GM04503 (cell line): ENCODE measurements at regions not wholly inside any gene's neighbourhood (a gene's known extent, or its start where the extent isn't known, plus 50 kb on each side); places are given as distances from the start of the nearest gene placed in this dataset.

Source experiments
- DNase-seq: peaks from one replicate; pipeline ENCODE4 v3.0.0-alpha.2; 2012; ENCODE audit warnings: low read depth

DNA sequence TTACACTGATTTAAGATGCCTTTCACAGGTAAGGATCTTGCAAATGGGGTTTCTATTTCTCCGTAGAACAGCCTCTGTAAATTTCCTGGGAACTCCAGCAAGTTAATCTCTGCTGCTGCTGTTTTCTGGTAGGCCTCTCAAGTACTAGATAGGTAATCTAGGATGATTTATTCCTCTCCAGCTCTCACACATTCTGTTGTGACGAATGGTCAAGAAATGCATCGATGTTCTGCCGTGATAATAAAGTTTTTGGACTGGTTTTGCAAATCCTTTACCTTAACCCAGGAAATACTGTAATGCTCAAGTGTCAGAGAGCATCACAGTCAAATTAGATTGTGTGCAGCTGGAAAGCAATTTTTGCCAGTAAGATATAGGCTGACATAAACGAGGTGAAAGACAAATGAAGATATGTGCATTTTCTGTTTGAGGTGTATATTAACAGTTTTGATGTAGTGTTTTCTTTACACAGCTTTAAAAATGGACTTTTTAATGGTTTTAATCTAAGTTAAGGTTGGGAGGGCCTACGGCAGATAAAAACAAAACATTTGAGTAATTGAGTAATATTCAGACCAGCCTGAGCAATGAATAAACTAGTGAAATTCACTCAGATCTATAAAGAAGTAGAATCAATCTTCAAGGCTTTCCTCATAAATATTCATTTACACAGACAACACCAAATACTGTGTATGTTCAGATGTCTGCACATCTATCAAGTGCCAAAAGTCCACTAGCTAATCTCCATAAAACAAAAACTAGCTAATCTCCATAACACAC lies 300.6 kb upstream of the EDIL3 start:
- no peak for DNase-seq

DNA sequence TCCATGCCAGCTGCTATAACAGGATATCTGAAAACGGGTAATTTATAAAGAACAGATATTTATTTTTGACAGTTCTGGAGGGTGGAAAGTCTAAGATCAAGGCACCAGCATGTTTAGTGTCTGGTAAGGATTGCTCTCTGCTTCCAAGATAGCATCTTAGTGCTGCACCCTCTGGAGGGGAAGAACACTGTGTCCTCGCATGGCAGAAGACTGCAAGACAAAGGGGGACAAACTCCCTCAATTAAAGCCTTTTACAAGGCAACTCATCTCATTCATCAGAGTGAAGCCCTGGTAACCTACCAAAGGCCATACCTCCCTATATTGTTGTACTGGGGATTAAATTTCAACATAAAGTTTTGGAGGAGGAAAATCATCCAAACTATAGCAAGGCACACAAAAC lies 298.9 kb upstream of the EDIL3 start:
- DNase-seq = no peak

DNA sequence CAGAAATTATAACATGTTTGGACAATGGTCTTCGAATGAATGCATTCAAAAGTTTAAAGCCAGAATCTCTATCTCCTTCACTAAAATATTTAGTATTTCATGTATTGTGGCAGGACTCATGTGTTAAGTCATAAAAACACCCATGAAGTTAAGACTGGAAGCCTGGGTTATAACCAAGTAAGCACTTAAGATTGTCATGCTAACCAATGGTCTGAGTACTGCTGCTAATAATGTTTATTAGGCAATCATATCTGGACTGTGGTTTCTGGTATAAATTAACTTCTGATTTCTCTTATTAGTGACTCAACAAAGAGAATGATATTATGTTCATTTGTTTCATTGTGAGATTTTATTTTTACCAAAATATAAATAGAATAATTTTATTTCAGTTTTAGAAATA lies 297.9 kb upstream of the EDIL3 start:
- no peak for DNase-seq

DNA sequence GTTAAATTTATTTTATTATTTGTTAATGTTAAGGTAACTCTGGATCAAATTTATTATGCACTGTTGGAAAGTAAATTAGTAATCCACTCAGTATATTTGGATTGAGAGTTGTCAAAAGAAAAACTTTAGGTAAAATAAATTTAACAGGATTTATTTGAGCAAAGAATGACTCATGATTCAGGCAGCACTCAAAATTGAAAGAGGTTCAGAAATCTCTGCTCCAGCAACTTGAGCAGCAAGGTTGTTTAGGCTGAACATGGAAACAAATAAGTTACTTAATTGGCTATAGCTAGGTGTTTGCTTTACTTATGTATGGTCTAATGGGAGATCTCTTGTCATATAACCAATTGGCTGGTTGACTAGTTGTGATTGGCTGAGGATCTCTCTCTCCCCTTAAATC lies 296.2 kb upstream of the EDIL3 start:
- no peak for DNase-seq

DNA sequence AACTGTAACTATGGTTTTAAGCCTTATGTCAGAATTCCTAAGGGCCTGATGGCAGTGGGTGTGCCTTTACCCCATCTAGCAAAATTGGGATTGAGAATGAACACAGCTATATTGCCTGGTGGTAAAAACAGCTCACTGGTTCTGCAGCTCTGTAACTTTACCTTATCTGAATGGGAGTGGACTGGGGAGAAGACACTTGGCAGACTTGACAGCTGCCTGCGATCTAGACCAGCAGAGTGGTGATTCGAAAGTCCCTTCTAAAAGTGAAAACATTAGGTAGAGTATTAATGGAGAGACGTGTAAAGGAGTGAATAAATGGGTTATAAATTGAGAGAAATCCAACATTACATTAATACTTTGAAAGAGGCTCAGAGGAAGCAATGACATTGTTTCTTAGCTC lies 289.1 kb upstream of the EDIL3 start:
- DNase-seq = no peak

DNA sequence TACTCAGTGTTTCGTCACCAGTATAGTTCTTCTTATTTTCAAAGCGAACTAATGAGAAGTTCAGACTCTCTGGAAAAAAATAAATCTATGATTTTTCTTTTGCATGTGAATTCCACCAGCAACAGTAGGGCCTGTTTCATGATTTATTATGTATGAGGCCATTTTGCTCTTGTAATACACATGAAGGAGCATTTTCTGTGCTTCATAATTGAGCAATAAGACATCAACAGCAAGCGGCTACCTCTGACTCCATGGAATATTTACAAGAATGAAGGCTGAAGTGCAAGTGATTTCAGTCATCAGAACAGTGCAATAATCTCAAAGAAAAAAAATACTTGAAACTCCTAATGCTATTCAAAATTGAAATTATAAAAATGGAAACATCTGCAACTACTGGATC lies 282.9 kb upstream of the EDIL3 start:
- DNase-seq = no peak

DNA sequence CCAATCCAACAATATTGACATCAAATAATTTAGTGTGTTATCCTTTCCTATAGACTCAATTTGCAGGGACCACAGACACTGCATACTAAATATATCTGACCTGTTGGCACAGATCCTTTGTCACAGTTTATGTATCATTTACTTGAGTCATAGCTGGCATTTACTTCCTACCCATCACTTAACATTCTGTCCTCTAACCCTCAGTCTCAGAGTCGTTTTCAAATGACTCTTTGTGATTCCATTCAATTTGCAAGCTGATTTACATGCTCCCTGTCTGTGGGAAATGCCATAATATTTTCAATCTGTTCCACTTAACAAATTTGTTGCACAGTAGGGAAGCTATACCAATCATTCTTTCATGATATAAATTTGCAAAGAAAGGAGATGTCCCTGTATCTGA lies 265.7 kb upstream of the EDIL3 start:
- no peak for DNase-seq

DNA sequence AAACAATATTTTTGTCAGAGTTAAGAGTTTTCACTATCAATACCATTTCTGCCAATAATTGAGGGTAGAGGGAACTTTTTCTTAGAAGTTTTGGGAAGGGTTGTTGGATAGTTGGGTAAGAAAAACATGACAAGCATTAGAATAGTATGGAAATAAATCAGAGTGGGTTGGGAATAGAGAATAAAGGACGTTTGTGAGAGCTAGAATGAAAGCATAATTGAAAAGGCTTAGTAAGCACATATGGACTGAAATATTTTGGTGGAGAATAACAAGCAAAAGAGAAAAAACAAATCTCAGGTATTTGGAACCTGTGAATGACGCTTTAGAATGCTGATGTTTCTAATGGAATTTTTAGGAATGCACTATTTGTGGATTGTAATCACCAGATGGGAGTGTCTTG lies 262.9 kb upstream of the EDIL3 start:
- no peak for DNase-seq

DNA sequence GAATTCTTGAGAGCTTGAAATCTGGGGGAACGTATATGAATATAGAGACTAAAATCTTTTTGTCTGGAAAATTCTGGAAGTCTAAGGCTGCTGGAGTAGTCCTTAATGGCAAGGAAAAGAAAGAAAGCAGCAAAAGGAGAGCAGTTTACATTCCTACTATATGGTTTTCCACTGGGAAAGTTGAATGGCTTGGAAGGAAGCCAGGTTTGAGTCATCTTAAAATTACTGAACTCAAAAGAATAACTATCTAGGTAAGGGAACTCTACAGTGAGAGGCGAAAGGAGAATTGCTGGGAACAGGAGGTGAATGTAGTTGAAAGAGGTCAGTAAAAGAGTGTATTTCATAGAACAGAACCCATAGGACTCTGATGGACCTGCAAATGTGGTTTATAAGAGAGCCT lies 258.1 kb upstream of the EDIL3 start:
- DNase-seq = no peak

DNA sequence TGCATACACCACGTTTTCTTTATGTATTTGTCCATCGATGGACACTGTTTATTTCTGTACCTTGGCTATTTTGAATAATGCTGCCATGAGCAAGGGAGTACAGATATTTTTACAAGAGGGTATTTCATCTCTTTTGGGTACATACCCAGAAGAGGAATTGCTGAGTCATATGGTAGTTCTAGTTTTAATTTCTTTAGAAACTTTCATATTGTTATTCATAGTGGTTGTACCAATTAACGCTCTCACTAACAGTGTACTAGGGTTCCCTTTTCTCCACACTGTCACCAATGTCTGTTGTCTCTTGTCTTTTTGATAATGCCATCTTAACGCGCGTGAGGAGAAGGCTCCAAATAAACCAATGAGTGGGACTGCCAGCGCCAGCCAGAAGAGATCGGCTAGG lies 257.6 kb upstream of the EDIL3 start:
- no peak for DNase-seq

DNA sequence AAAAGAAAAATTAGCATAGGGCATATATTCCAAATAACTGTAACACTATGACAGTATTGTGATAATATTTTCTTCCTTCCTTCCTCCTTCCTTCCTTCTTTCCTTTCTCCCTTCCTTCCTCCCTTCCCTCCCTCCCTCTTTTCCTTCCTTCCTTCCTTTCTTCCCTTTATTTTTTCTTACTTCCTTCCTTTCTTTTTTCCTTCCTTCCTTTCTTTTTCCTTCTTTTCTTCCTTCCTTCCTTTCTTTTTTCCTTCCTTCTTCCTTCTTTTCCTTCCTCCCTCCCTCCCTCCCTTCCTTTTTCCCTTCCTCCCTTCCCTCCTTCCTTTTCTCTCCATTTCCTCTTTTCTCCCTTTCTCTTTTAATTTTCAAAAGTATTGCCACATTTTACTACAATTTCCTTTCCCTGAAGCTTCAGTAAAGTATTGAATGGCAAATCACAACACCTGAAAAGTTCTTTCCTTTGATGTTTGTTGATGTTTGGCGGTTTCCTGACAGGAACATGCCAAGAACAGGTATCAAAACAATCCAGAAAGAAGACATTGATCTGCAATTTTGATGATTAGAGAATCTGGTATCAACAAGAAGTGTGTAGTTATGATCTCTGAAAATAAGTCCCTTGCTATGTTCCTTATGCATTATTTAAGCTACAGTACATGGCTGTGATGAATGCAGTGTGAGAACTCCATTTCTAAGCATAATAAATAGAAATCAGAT lies 253.1 kb upstream of the EDIL3 start:
- DNase-seq = no peak

DNA sequence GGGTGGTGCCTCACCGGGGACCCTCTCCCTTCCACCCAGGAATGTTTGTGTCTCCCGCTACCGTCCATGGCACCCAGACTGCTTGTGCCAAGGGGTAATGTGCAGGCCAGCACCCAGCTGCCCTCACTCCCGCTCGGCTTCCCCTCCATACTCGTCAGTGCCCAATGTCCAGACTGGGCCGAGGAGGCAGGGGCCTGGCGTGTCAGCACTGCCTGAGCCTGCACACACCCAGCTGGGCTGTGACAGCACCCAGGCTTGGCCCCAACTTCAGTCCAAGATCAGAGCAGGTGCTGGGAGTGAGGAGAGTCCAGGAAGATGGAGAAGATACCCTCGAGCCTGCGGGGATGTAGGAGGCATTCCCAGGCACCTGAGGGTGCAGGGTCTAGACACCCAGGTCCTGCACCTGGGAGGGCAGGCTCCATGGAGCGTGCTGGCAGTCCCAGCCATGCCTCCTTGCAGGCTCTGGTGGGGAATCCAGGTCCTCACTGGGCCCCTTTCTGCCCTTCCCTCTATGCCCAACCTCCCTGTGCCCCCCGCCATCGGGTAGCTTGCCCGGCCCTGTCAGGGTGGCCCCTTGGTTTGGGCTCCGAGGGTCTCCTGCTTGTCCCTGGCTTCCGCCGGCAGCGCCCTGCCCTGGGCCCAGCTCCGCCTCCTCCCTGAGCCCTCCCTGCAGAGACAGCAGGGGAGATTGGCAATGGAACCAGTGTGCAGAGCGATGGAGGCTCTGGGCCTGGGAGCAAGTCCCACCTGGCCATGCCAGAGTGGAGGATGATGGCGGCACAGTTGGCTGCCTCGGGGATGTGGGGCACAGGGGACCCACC lies 250.8 kb upstream of the EDIL3 start:
- no peak for DNase-seq

DNA sequence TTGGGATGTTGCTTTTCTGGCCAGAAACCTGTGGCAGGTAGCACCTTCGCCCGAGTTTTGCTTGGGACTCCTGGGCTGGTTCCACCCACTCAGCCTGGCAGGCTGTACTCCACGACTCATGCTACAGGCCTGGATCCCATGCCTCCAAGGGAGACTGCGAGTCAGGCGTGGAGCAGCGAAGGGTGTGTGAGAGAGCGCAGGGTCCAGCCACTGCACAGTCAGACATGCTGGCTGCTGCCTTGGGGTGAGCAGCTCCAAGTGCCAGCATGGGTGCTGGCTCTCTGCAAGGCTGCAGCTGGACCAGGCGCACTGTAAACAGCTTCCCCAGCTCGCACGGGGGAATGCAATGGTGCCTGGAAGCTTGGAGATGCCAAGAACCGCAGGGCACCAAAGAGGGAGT lies 249.6 kb upstream of the EDIL3 start:
- DNase-seq = no peak

DNA sequence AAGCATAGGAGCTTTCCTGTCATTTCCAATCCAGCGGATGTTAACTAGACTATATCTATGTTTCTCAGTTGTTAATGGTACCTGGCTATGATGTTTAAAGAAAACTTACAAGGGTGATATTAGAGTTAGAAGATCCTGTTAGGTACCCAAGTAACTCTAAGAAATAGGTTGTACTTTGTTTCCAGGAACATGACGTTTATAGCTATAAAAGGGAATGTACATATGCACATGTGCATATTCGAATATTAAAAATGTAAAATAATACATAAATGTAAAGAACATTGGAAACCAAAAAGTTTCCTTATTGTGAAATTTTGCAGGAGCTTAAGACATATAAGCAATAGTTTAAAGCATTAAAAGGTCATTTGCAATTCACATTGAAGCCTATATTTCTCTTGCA lies 247.7 kb upstream of the EDIL3 start:
- DNase-seq = no peak

DNA sequence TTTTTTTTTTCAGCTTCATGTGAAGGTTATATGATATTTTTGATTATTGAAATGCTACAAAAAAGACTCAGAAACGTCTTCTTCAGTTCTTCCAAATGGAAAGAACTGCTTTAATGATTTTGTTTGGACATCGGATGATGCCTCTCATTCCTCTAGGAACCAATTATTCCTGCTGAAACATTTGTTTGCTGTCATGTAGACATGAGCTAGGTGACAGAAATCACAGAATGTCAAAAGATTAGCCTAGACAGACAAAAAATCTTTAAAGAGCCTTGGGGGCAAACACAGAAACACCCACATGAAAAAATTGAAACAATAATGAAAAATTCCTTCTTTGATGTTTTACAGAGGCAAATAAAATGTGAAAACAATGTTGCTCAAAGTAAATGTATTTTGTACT lies 244.2 kb upstream of the EDIL3 start:
- DNase-seq = no peak

DNA sequence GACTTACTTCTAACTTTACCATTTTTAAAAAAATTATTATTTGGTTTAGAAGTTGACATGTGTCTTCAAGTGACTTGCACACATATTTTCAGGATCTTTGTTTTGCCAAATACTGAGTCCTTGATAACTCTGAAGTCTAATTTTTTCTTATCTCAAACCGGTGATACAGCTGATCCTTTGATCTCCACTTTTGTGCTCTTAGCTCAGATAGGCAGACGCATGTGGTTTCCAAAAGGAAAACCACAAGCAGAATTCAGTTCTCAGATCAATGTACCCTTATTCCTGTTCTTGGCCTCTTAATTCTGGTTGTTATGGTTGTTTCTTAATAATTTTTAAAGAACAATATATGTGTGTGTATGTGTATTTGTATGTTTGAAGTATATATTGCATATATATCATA lies 238.3 kb upstream of the EDIL3 start:
- no peak for DNase-seq

DNA sequence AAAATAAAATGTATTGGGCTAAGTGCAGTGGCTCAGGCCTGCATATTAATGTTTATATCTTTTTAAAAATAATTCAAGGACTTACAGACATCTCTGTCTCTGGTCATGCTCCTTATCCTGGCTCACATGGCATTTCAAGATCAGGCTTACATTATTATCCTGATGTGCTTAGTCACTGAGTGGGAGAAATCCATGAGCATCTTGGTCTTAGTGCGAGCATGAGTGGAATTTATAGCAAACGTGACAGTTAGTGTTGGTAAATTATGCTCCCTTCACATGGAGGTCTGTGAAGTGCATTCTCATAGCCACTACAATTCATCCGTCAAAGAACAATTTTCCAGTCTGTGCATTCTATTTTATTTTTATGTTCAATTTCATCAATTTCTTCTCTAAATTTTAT lies 237.8 kb upstream of the EDIL3 start:
- no peak for DNase-seq

DNA sequence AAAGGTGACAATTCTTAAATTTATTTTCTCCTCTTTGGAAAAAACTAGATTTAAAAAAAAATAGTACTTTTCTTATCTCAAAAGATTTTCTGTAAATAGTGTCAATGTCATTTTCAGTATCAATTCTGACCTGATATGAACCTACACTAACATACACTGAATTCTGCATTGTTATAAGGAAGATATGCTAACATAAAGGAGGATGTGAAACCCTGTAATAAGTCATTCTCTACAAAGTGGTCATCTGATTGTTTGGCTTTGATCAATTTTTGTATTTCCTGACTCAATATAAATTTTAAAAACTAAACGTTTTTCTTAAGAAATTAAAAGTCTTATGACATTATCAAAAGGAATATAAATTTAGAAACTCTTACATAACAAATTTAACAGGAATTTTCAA lies 233.6 kb upstream of the EDIL3 start:
- DNase-seq = no peak

DNA sequence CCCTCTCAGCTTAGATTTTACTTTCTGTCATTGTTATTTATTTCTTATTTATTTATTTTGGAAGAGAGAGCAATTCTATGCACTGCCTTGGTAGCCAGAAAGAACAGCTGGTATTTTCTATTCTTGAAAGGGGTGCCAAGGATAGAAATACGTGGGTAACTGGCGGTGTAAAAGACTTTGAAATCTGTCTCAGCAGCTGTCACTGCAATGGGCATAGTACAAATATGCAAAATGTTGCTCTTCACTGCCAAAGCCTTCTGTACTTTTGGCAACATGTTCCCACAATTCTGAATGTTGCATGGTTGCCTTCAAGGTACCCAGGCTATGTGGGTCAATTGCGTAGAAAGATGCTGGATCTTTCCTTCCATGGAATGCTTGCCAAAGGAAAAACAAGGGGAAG lies 230.2 kb upstream of the EDIL3 start:
- no peak for DNase-seq

DNA sequence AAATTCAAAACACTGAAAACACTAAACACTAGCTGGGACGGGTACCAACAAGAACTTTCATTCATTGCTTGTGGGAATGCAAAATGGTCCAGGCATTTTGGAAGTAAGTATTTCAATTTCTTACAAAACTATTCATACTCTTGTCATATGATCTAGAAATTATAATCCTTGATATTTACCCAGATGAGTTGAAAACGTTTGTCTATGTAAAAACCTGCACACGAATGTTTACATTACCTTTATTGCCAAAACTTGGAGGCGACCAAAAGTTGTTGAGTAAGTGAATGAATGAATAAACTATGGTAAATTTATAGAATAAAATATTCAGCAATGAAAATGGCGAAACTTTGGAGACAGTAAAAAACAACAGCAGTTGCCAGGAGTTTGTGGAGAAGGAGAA lies 222.1 kb upstream of the EDIL3 start:
- DNase-seq = no peak

DNA sequence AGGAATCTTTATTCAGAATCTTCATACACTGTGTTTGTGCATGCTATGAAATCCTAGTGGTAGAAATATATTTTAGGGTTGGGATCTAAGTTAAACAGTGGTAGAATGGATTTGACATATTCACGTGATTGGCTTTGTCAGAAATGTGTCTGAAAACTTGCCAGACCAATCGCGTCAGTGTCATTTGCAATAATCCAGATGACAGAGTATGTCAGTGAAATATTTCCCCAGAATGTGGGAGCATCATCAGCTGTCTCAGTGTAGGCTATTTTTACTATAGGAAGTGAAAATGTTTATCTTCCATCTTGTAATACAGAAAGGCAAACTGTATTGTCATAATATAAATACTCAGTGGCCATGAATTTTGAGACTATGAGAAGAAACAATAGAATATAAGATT lies 220.6 kb upstream of the EDIL3 start:
- no peak for DNase-seq

DNA sequence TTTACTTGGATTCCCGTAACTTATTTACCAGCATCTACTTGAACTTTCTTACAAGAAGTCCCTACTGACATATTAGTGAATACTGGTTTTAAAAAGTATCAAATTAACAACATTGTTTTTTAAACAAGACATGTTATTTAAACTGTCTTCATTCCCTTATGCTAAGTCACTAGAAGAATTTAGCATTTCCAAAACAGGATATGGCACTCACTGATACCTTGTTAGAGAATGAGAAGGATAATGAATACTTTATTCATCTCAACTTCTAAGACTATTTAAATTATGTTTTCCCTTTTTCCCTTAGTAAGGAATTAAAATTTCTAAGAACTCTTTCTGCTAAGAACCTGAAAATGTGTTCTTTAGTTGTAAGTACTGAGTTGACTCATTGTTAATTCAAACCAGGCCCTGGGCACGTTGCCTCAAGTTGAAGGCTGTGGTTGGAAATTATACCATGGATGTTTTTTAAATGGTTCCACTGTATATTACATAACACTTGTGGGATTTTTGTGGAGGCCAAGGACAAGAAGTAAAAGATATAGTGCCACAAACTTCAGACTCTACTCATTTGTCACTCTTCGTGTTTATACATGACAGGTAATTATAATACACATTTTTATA lies 219.0 kb upstream of the EDIL3 start:
- peak; percentile 30 for DNase-seq

DNA sequence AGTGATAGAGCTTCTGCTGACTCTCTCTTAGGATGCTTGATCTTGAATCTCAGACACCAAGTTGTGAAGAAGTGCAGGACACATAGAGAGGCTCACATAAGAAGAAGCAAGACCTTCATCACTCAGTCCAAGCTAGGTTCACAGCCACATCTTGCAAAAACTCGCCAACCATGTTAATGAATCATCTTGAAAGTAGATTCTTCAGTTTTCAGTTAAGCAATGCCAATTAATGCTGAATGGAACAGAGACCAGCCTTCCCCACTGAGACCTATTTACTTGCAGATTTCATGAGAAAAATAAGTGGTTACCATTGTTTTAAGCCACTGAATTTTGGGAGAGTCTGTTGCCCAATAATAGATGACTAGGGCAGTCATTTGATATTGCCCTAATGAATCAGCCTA lies 217.7 kb upstream of the EDIL3 start:
- no peak for DNase-seq
